ENCODE measurements at regions not wholly inside any gene's neighbourhood (a gene's known extent, or its start where the extent isn't known, plus 50 kb on each side); places are given as distances from the start of the nearest gene placed in this dataset.
"Not testable (repeated sequence)": the region's sequence is repeated elsewhere in the genome, so short reads cannot be mapped to it uniquely, and the experiment has no call there.

DNA sequence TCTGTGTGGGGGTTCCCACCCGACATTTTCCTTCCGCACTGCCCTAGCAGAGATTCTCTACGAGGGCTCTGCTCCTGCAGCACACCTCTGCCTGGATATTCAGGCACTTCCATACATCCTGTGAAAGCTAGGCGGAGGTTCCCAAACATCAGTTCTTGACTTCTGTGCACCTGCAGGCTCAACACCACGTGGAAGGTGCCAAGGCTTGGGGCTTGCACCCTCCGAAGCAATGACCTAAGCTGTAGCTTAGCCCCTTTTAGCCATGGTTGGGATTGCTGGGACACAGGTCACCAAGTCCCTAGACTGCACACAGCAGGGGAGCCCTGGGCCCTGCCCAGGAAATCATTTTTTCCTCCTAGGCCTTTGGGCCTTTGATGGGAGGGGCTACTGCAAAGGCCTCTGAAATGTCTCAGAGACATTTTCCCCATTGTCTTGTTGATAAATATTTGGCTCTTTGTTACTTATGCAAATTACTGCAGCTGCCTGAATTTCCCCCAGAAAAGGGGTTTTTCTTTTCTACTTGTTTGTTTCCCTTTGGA lies 1004.8 kb downstream of the OLFM4 start:
- DNase-seq = no peak
- H3K9me3 ChIP-seq = peaks cover 0 to 3% (median 0%) of the 10 kb centered on the region in 4 donors
- H3K4me3 ChIP-seq = no peak overlapping the region
- no peaks in the 10 kb centered on the region for H3K36me3 ChIP-seq
- H3K4me1 ChIP-seq = peaks cover 0 to 8% (median 0%) of the 10 kb centered on the region in 4 donors
- intact Hi-C loops (cut with DNase I) = no loop called here
- no peaks in the 10 kb centered on the region for H3K27me3 ChIP-seq
- H3K27ac ChIP-seq = no peak overlapping the region
- TF ChIP-seq POLR2A (IDR thresholded peaks at IDR 0.05) (no peak), EP300 (IDR thresholded peaks at IDR 0.05) (no peak), POLR2AphosphoS5 (IDR thresholded peaks at IDR 0.05) (no peak)
- TF ChIP-seq, protein P1, sequence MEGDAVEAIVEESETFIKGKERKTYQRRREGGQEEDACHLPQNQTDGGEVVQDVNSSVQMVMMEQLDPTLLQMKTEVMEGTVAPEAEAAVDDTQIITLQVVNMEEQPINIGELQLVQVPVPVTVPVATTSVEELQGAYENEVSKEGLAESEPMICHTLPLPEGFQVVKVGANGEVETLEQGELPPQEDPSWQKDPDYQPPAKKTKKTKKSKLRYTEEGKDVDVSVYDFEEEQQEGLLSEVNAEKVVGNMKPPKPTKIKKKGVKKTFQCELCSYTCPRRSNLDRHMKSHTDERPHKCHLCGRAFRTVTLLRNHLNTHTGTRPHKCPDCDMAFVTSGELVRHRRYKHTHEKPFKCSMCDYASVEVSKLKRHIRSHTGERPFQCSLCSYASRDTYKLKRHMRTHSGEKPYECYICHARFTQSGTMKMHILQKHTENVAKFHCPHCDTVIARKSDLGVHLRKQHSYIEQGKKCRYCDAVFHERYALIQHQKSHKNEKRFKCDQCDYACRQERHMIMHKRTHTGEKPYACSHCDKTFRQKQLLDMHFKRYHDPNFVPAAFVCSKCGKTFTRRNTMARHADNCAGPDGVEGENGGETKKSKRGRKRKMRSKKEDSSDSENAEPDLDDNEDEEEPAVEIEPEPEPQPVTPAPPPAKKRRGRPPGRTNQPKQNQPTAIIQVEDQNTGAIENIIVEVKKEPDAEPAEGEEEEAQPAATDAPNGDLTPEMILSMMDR (IDR thresholded peaks at IDR 0.05) = no peak
- 76 to 89% methylated on average over 6 of the region's 6 CpGs for WGBS, 2 donors

DNA sequence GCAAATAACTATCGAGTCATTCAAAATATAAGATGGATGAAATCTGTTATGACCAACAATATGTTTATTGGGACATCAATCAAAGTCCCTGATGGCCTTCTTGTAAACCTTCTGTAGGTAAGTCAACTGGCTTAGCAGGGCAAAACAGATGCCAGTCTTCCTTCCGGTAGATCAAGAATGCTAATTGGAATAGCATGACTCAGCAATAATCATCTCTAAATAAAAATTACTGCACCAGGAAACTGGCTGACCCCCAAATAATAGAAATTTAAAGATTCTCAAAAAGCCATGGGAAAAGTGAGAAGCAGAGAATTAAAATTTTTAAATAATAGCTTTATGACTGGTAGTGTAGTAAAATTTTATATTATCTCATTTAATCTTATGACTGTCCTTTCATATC lies 1005.4 kb downstream of the OLFM4 start:
- TF ChIP-seq, protein P1 (IDR thresholded peaks at IDR 0.05) = no peak
- TF ChIP-seq EP300 (IDR thresholded peaks at IDR 0.05) = no peak
- TF ChIP-seq POLR2A (IDR thresholded peaks at IDR 0.05) = no peak
- no peak for TF ChIP-seq POLR2AphosphoS5 (IDR thresholded peaks at IDR 0.05)
- no peak overlapping the region for H3K4me3 ChIP-seq
- WGBS, 2 donors = 90 to 97% methylated on average over 2 of the region's 2 CpGs

DNA sequence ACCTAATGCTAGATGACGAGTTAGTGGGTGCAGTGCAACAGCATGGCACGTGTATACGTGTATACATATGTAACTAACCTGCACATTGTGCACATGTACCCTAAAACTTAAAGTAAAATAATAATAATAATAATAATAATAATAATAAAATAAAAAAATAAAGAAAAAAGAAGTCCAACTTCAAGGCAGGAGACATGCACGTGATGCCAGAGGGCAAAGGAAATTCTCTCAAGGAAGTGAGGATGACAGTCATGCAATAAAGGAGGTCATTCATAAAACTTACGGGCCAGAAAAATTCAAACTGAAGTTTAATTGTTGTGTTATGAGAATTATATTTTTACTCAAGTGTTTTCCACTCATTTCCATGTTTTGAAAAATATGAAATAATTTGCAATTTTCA lies 1028.8 kb downstream of the OLFM4 start:
- WGBS, 2 donors = 84 to 86% methylated on average over 5 of the region's 5 CpGs
- intact Hi-C loops (cut with DNase I) = not testable (repeated sequence)

More for the DNA sequence above, 1005.4 kb downstream of the OLFM4 start:
- peaks cover 0 to 3% (median 0%) of the 10 kb centered on the region in 4 donors for H3K9me3 ChIP-seq
- no peak for DNase-seq
- H3K27ac ChIP-seq = no peak overlapping the region
- intact Hi-C loops (cut with DNase I) = no loop called here
- no peaks in the 10 kb centered on the region for H3K36me3 ChIP-seq
- no peaks in the 10 kb centered on the region for H3K27me3 ChIP-seq
- H3K4me1 ChIP-seq = peaks cover 0 to 8% (median 0%) of the 10 kb centered on the region in 4 donors

DNA sequence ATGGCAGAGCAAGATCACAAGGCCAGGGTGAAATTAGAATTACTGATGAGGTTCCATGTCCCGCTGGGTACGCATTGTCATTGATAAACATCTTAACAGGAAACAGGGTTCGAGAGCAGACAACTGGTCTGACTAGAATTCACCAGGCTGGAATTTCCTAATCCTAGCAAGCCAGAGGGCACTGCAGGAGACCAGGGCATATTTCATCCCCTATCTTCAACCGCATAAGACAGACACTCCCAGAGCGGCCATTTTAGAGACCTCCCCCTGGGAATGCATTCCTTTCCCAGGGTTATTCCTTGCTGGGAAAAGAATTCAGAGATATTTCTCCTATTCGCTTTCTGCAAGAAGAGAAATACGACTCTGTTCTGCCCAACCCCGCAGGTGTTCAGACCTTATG lies 1041.3 kb downstream of the OLFM4 start:
- DNase-seq; H3K36me3 ChIP-seq; H3K4me3 ChIP-seq; intact Hi-C loops (cut with DNase I); H3K4me1 ChIP-seq; H3K27me3 ChIP-seq; H3K9me3 ChIP-seq; H3K27ac ChIP-seq: not testable (repeated sequence)
- WGBS, 2 donors = 90% methylated on average over 8 of the region's 8 CpGs

More for the DNA sequence above, 1028.8 kb downstream of the OLFM4 start:
- H3K4me3 ChIP-seq, DNase-seq, H3K27me3 ChIP-seq, H3K36me3 ChIP-seq, H3K4me1 ChIP-seq, H3K9me3 ChIP-seq, H3K27ac ChIP-seq: not testable (repeated sequence)

DNA sequence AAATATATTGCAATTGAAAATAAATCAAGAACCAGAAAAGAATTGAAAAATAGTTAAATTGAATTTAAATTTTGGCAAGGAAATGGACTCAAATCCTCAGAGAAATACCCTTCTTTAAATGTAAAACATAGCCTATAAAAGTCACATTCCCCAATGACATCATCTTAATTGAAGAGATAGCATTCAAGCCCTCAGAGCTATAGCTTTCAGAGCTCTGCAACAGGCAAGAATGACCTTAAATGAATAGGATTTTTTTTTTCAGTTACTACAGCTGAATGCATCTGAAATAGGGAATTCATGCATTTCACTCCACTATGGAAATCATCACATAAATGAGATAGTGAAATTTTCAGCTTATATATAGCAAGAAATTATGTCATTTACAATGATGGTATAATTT lies 1049.0 kb downstream of the OLFM4 start:
- no peak for DNase-seq
- Histone ChIP-seq H3K27ac (no peak overlapping the region), H3K36me3 (no peaks in the 10 kb centered on the region), H3K27me3 (no peaks in the 10 kb centered on the region), H3K4me1 (no peaks in the 10 kb centered on the region), H3K9me3 (peaks cover 0 to 6% (median 0%) of the 10 kb centered on the region in 4 donors), H3K4me3 (no peak overlapping the region)
- TF ChIP-seq, protein P1 (IDR thresholded peaks at IDR 0.05) = no peak
- TF ChIP-seq POLR2A (IDR thresholded peaks at IDR 0.05) = no peak
- TF ChIP-seq POLR2AphosphoS5 (IDR thresholded peaks at IDR 0.05) = no peak
- no peak for TF ChIP-seq EP300 (IDR thresholded peaks at IDR 0.05)
- intact Hi-C loops (cut with DNase I) = no loop called here

DNA sequence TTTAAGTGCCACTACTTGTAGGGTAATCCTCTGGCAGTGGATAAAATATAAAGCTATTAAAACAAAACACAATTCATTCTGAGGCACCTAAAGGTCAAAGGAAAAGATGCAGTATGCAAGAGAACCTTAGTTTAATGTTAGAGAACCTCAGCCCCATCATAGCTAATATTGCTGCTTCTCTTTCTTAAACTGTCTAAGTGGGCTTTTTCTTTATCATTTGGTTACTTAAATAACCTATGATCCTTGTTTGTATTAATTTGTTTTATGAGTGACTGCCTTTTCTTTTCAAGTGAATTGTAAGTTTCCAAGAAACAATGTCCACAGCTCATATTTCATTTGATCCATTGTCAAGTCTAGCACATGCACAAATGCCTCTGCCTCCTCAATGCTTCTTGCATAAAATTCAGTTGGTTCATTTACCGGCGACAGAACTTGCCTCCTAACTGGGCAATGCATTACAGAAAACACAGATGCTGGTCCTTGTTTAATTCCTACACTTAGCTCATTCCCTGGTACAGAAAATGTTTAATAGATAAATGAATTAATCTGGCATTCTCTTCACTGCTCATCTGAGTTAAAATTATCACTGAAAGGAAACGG lies 1049.8 kb downstream of the OLFM4 start:
- Histone ChIP-seq H3K36me3 (no peaks in the 10 kb centered on the region), H3K4me3 (no peak overlapping the region), H3K27me3 (no peaks in the 10 kb centered on the region), H3K9me3 (peaks cover 0 to 6% (median 0%) of the 10 kb centered on the region in 4 donors), H3K4me1 (no peaks in the 10 kb centered on the region), H3K27ac (no peak overlapping the region)
- no peak for DNase-seq
- TF ChIP-seq, protein P1 (IDR thresholded peaks at IDR 0.05) = no peak
- TF ChIP-seq EP300 (IDR thresholded peaks at IDR 0.05) (no peak), POLR2A (IDR thresholded peaks at IDR 0.05) (no peak)
- intact Hi-C loops (cut with DNase I) = no loop called here
- WGBS, 2 donors = 64 to 72% methylated on average over 3 of the region's 3 CpGs

DNA sequence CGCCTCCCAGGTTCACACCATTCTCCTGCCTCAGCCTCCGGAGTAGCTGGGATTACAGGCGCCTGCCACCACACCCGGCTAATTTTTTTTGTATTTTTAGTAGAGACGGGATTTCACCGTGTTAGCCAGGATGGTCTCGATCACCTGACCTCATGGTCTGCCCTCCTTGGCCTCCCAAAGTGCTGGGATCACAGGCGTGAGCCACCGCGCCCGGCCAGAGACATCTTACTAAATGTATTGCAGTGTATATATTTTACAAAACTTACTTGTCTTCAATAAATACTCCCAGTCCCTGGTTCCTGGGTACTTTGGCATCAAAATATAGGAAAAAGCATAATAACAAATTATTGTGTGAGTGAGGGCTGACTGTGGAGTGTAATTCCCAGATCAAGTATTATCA lies 1053.7 kb downstream of the OLFM4 start:
- DNase-seq; intact Hi-C loops (cut with DNase I); H3K27ac ChIP-seq; H3K9me3 ChIP-seq; H3K4me1 ChIP-seq; H3K36me3 ChIP-seq; H3K4me3 ChIP-seq; H3K27me3 ChIP-seq: not testable (repeated sequence)
- 90 to 91% methylated on average over 11 of the region's 11 CpGs for WGBS, 2 donors

Measured in sigmoid colon (tissue), 6 donors.